CD4-positive, alpha-beta T cell treated with Interleukin-17A for 1 hour (primary cell): ENCODE measurements at regions not wholly inside any gene's neighbourhood (a gene's known extent, or its start where the extent isn't known, plus 50 kb on each side); places are given as distances from the start of the nearest gene placed in this dataset.
"Not testable (repeated sequence)": the region's sequence is repeated elsewhere in the genome, so short reads cannot be mapped to it uniquely, and the experiment has no call there.

Experiments used
- DNase-seq: peaks from one replicate; pipeline ENCODE4 v3.0.0-alpha.2; 2020

- DNase-seq, result no peak
Measured at GRCh38 chr6:12479881-12480280, 189.7 kb downstream of the EDN1 start.

DNA sequence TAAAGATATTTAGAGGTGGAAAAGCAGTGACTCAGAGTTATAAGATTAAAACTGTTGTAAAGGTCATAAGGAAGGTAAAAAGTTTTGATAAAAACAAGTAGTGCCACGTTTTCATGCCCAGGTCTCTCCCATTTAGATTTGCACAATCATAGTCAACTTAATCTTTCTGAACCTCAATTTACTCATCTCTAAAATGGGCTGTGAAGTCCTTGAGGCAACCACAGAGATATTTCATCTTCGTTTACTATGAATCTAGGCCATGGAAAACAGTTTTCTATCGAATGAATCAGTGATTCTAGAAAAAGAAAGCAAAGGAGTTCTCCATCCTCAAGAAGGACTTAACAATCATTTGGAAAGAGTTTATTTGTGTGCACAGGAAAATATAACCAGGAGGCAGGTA is 190.2 kb downstream of the EDN1 start:
- no peak for DNase-seq

- no peak for DNase-seq
Measured at GRCh38 chr6:12481292-12481691, 191.1 kb downstream of the EDN1 start.

DNA sequence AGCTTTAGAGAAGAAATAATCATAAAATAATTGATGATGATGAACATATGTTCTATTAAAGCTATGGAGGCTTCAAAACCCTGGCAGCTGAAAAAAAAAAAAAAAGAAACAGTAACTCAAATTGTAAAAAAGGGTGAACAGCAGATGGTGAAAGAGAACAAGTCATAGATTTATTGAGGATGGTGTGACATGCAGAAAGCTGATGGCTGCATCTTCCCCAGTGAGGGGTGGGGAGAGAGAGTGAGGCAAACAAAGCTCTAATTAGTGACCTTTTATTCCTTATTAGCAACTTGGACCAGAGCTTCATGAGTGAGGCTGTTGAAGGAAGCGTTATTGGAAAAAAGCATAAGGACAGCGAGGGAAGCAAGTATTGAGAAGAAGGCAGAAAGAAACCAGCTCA is 191.7 kb downstream of the EDN1 start:
- no peak for DNase-seq

GRCh38 chr6:12482386-12483375 is 192.5 kb downstream of the EDN1 start:
- no peak for DNase-seq

DNA sequence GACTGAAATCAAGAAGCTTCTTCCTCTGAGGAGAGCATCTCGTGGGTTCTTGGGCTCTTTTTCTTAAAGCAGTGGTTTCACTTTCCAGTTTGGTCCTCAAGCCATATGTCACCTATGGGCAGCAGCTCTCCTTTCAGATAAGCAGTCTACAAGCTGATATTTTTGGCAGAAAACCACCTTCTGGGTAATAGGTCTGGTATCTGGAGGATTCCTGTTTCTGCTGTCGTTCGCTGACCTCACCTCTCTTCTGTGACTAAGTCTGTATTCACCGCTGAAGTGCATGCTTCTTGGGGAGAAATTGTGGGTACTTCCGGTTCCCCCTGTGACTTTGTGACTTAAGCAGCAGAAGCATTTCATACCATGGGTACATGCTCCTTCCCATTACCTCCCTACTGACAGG is 193.6 kb downstream of the EDN1 start:
- DNase-seq, result no peak

- DNase-seq, result no peak
Measured at GRCh38 chr6:12484519-12484918, 194.4 kb downstream of the EDN1 start.

- no peak for DNase-seq
Measured at GRCh38 chr6:12485226-12485764, 195.1 kb downstream of the EDN1 start.

DNA sequence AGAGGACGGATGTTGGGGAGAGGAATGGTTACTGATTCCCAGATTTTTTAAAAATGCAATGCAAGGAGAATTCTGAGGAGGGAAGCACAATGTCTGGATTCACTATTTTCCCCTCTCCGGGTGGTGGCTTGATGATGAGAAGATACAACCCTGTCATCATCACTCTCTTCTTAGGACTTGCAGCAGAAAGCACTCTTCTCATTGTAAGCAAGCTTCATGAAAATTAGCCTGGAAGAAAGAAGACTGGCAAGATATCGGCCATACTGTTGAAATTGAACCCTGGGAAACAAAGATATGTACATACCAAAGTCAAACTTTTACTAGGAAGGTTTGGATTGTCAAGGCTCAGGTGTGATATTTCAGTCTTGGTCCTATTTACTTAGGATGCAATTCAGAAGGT is 195.7 kb downstream of the EDN1 start:
- DNase-seq, result no peak

GRCh38 chr6:12490351-12490903 is 200.3 kb downstream of the EDN1 start:
- DNase-seq, result no peak

GRCh38 chr6:12490904-12491571 is 200.9 kb downstream of the EDN1 start:
- no peak for DNase-seq

GRCh38 chr6:12492929-12493328 is 202.8 kb downstream of the EDN1 start:
- not testable (repeated sequence) for DNase-seq

DNA sequence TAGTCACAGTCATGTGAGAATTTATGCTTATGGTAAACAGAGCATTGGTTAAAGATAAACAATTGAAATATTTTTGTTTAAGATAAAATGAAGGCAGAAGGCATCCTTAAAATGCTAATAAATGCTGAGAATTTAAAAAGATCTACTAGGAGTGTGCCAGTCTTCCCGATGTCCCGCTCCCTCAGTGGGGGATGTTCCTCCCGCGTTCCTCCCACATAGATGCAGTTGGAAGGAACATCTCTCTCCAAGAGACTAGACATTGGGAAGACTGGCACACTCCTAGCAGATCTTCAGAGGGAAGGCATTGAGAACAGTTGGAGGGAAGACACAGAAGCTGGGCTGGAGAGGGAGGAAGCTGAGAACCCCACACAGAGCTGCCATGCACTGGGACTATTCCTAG is 203.3 kb downstream of the EDN1 start:
- DNase-seq, result no peak

- DNase-seq, result no peak
Measured at GRCh38 chr6:12494161-12494560, 204.0 kb downstream of the EDN1 start.

GRCh38 chr6:12501990-12502389 is 211.8 kb downstream of the EDN1 start:
- no peak for DNase-seq

DNA sequence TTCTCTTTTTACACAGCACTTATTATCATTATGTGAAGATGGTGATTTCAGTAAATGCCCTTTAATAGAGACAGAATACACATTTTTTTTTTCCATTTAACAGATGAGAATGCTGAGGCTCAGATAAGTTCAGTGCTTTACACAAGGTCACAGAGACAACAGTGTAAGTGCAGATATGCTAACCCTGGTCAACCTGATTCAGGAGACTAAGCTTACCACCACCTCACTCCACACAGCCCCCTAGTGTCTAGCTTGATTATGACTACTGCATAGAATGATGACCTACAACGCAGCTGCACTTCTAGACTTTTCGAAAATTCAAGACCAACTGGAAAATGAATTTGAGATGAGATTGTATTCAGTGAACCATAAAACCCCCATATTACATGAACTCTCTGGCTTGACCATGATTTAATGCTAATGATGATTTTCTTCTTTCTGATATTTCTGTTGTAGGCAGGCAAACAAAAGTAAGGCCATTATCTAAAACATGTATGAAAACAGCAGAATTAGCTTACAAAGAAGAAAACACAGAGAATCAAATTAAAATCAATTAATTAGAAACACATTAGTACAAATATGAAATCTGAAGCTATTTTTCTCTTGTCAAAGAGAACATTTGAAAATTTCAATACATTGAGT is 212.1 kb upstream of the PHACTR1 start:
- no peak for DNase-seq

GRCh38 chr6:12505486-12505885 is 211.1 kb upstream of the PHACTR1 start:
- no peak for DNase-seq

DNA sequence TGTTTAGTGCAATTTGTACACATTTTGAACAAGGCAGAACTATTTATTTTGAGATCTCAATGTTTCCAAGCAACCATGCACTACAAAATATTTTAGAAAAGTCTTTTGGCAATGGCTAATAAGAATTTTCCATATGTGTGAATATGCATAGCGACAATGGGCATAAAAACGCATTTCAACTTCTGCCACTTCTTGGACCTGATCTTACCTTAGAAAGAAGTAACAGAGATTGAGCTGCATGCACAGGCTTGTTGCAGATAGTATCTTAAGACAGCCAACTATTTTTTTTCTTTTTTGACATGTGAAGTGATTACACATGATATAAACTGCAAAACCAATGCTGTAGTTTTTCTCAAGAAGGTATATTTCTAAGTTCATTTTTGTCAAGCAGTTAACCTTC is 210.4 kb upstream of the PHACTR1 start:
- DNase-seq, result no peak

DNA sequence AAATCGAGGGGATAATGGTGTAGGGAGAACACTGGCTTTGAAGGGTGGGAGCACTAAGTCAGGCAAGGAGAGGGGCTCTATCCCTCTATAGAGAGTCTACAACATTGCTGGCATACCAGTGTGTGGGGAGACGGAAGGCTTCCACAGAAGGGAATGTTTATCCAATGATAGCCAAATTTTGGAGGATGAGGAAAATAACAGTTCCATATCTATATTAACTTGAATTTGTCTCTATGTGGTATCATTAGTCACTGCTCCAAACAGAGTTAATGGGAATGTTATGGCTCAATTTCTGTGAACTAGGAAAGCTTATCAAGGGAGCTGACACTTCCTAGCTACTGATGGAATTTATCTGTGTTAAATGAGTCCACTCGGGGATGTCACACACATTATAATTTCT is 208.9 kb upstream of the PHACTR1 start:
- no peak for DNase-seq

- DNase-seq, result no peak
Measured at GRCh38 chr6:12508553-12508952, 208.0 kb upstream of the PHACTR1 start.

DNA sequence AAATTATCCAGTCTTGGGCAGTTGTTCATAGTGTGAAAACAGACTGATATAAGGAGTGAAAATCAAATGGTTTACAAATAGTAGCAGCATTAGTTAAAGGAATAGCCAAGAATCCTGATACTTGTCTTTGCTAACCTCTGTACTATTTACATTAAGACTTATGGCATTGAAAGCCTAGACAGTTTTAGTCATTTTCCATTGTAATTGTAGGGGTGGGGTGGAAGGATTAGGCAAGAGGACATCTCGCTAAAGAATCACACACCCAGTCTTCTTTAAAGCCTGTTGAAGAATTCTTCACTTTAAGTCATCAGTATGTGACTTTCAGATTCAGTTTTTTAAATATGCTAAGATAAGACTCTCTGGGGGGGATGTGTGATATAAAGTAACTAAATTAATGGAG is 207.5 kb upstream of the PHACTR1 start:
- DNase-seq, result no peak

GRCh38 chr6:12516070-12516469 is 200.5 kb upstream of the PHACTR1 start:
- DNase-seq, result no peak

DNA sequence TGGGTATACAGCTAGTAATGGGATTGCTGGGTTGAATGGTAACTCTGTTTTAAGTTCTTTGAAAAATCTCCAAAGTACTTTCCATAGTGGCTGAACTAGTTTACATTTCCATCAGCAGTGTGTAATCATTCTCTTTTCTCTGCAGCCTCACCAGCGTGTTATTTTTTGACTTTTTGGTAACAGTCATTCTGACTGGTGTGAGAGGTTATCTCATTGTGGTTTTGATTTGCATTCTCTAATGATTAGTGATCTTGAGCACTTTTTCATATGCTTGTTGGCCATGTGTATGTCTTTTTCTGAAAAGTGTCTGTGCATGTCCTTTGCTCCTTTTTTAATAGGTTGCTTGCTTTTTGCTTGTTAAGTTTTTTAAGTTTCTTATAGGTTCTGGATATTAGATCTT is 194.2 kb upstream of the PHACTR1 start:
- no peak for DNase-seq
